ENCODE measurements at regions not wholly inside any gene's neighbourhood (a gene's known extent, or its start where the extent isn't known, plus 50 kb on each side); places are given as distances from the start of the nearest gene placed in this dataset.

- no peak for TF ChIP-seq CTCF (IDR thresholded peaks at IDR 0.05; ENCODE audit: insufficient read depth, missing control alignments)
- DNase-seq (ENCODE audit: insufficient read length, low spot score), result no peak
- no peak for FAIRE-seq
These were observed 377.8 kb upstream of the PRKCQ start for GRCh38 chr10:6957851-6958250.

GRCh38 chr10:6956562-6956961 lies 376.5 kb upstream of the PRKCQ start:
- DNase-seq (ENCODE audit: insufficient read length, low spot score), result no peak
- no peak for FAIRE-seq

GRCh38 chr10:6953271-6953801 lies 373.3 kb upstream of the PRKCQ start:
- FAIRE-seq (no peak), DNase-seq (ENCODE audit: insufficient read length, low spot score) (no peak)
- TF ChIP-seq CTCF (IDR thresholded peaks at IDR 0.05; ENCODE audit: insufficient read depth, missing control alignments), result no peak

More at GRCh38 chr10:6956562-6956961, 376.5 kb upstream of the PRKCQ start:
- TF ChIP-seq CTCF (IDR thresholded peaks at IDR 0.05; ENCODE audit: insufficient read depth, missing control alignments), result no peak

- no peak for TF ChIP-seq CTCF (IDR thresholded peaks at IDR 0.05; ENCODE audit: insufficient read depth, missing control alignments)
- FAIRE-seq (no peak), DNase-seq (ENCODE audit: insufficient read length, low spot score) (no peak)
These were observed 371.7 kb upstream of the PRKCQ start for GRCh38 chr10:6951732-6952131.

- TF ChIP-seq CTCF (IDR thresholded peaks at IDR 0.05; ENCODE audit: insufficient read depth, missing control alignments), result no peak
- FAIRE-seq (no peak), DNase-seq (ENCODE audit: insufficient read length, low spot score) (no peak)
These were observed 370.1 kb upstream of the PRKCQ start for GRCh38 chr10:6950133-6950532.

- no peak for DNase-seq (ENCODE audit: insufficient read length, low spot score)
- no peak for TF ChIP-seq CTCF (IDR thresholded peaks at IDR 0.05; ENCODE audit: insufficient read depth, missing control alignments)
- FAIRE-seq, result no peak
These were observed 364.4 kb upstream of the PRKCQ start for GRCh38 chr10:6944436-6944835.

GRCh38 chr10:6938384-6938783 lies 358.3 kb upstream of the PRKCQ start:
- DNase-seq (ENCODE audit: insufficient read length, low spot score), result no peak
- TF ChIP-seq CTCF (IDR thresholded peaks at IDR 0.05; ENCODE audit: insufficient read depth, missing control alignments), result no peak
- no peak for FAIRE-seq

Data from D721Med (cell line).